Mesenchymal stem cell (in vitro differentiated cells and primary cell): ENCODE measurements at regions not wholly inside any gene's neighbourhood (a gene's known extent, or its start where the extent isn't known, plus 50 kb on each side); places are given as distances from the start of the nearest gene placed in this dataset.

Experiments used
- DNase-seq: peaks from one replicate; pipeline ENCODE4 v3.0.0-alpha.2; 2013
- H2AFZ ChIP-seq: one replicate; pipeline ENCODE4 v1.6.1; 2013; ENCODE audit warnings: low read depth, mild to moderate bottlenecking, control low read depth, inconsistent platforms, low read length, moderate library complexity
- H2AK5ac ChIP-seq: 2 replicates; pipeline ENCODE4 v1.6.1; 2013; ENCODE audit warnings: low read length, moderate library complexity, mild to moderate bottlenecking, inconsistent platforms; ENCODE audit not compliant: severe bottlenecking
- H2BK120ac ChIP-seq: one replicate; pipeline ENCODE4 v1.6.1; 2013; ENCODE audit warnings: low read depth, mild to moderate bottlenecking, inconsistent platforms, low read length, moderate library complexity
- H2BK12ac ChIP-seq, 2 experiments: one replicate each; pipeline ENCODE4 v1.6.1; 2013; ENCODE audit warnings: inconsistent platforms in 2 of 2, low read length in 2 of 2, mild to moderate bottlenecking in 2 of 2, moderate library complexity in 2 of 2, control low read depth in 1 of 2
- H2BK15ac ChIP-seq: one replicate; pipeline ENCODE4 v1.6.1; 2013; ENCODE audit warnings: mild to moderate bottlenecking, low read depth, inconsistent platforms; ENCODE audit not compliant: poor library complexity, severe bottlenecking
- H2BK5ac ChIP-seq: 2 replicates; pipeline ENCODE4 v1.6.1; 2013; ENCODE audit warnings: low read depth, mild to moderate bottlenecking, low read length, control low read depth, inconsistent platforms; ENCODE audit not compliant: poor library complexity, severe bottlenecking
- H3K14ac ChIP-seq, 2 experiments: one replicate each; pipeline ENCODE4 v1.6.1; 2013; ENCODE audit warnings: inconsistent platforms in 2 of 2, low read length in 2 of 2, control low read depth in 1 of 2, mild to moderate bottlenecking in 1 of 2, moderate library complexity in 1 of 2
- H3K18ac ChIP-seq, 2 experiments: one replicate each; pipeline ENCODE4 v1.6.1; 2013; ENCODE audit warnings: inconsistent platforms in 2 of 2, low read length in 2 of 2, control low read depth in 1 of 2, low read depth in 1 of 2, mild to moderate bottlenecking in 1 of 2
- H3K23ac ChIP-seq, 2 experiments: one replicate each; pipeline ENCODE4 v1.6.1; 2013; ENCODE audit warnings: inconsistent platforms in 2 of 2, low read length in 2 of 2, mild to moderate bottlenecking in 2 of 2, moderate library complexity in 2 of 2, control low read depth in 1 of 2
- H3K27ac ChIP-seq: 2 replicates; pipeline ENCODE4 v1.5.1; 2013; ENCODE audit warnings: mild to moderate bottlenecking, moderate library complexity, low read length, control low read depth, inconsistent platforms; ENCODE audit not compliant: poor library complexity, severe bottlenecking
- H3K27me3 ChIP-seq, 2 experiments: 2 replicates each; pipeline versions ENCODE4 v1.6.1 to v1.7.0; 2013; ENCODE audit warnings: low read length in 2 of 2, mild to moderate bottlenecking in 2 of 2, moderate library complexity in 2 of 2, control low read depth in 1 of 2, inconsistent platforms in 1 of 2; ENCODE audit not compliant: control insufficient read depth in 1 of 2, insufficient read depth in 1 of 2
- H3K36me3 ChIP-seq, 2 experiments: 2 replicates each; pipeline versions ENCODE4 v1.6.1 to v1.7.0; 2013; ENCODE audit warnings: low read length in 2 of 2, control low read depth in 1 of 2, inconsistent platforms in 1 of 2, low read depth in 1 of 2, mild to moderate bottlenecking in 1 of 2; ENCODE audit not compliant: insufficient read depth in 2 of 2, control insufficient read depth in 1 of 2
- H3K4ac ChIP-seq, 2 experiments: one replicate each; pipeline ENCODE4 v1.6.1; 2013; ENCODE audit warnings: inconsistent platforms in 2 of 2, low read length in 2 of 2, mild to moderate bottlenecking in 2 of 2, moderate library complexity in 2 of 2, control low read depth in 1 of 2, low read depth in 1 of 2
- H3K4me1 ChIP-seq: 2 replicates; pipeline ENCODE4 v1.6.1; 2013; ENCODE audit warnings: low read depth, low read length, control low read depth; ENCODE audit not compliant: control insufficient read depth, insufficient read depth
- H3K4me2 ChIP-seq: 2 replicates; pipeline ENCODE4 v1.6.1; 2013; ENCODE audit warnings: low read length, mild to moderate bottlenecking, inconsistent platforms; ENCODE audit not compliant: poor library complexity, severe bottlenecking
- H3K4me3 ChIP-seq, 2 experiments: 2 replicates each; pipeline versions ENCODE4 v1.5.1 to v1.7.0; 2013; ENCODE audit warnings: low read length in 2 of 2, mild to moderate bottlenecking in 2 of 2, control low read depth in 1 of 2, low read depth in 1 of 2; ENCODE audit not compliant: insufficient read depth in 1 of 2
- H3K79me1 ChIP-seq: replicated peaks from 2 replicates; pipeline ENCODE4 v1.6.1; 2013; ENCODE audit warnings: mild to moderate bottlenecking, control low read depth, low read length, inconsistent platforms; ENCODE audit not compliant: poor library complexity, severe bottlenecking
- H3K9ac ChIP-seq: 2 replicates; pipeline ENCODE4 v1.7.0; 2013; ENCODE audit warnings: mild to moderate bottlenecking, low read length, moderate library complexity
- H3K9me3 ChIP-seq: 2 replicates; pipeline ENCODE4 v1.7.0; 2013; ENCODE audit warnings: mild to moderate bottlenecking, low read length; ENCODE audit not compliant: control insufficient read depth
- H4K8ac ChIP-seq: one replicate; pipeline ENCODE4 v1.6.1; 2013; ENCODE audit warnings: inconsistent platforms, mild to moderate bottlenecking, low read length, moderate library complexity
- H4K91ac ChIP-seq: one replicate; pipeline ENCODE4 v1.6.1; 2013; ENCODE audit warnings: mild to moderate bottlenecking, low read length, inconsistent platforms
- WGBS: methylation state at CpG from one replicate; pipeline ENCODE4 v1.1.7; 2013; ENCODE audit warnings: mixed read lengths; 5-methylcytosine and 5-hydroxymethylcytosine counted together

DNA sequence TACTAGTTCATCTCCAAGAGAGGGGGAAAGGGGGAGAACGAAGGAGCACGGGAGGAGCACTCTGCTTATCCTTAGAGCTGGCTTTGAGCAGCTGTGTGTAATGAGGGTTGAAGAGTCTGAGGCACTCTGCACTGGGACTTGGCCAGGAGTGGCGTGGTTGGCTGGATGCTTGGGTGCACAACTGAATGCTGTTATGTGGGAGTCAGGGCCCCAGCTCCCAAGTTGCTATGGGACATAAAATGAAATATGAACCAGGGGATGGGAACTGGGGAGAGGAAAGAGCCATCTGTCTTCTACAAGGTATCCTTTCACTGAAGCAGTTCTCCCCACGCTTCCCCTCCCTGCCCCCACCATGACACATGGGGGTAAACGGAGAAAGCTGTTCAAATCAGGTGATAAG lies 105.9 kb upstream of the ANKFN1 start:
- Histone ChIP-seq H3K4me2 (no peak overlapping the region), H3K9me3 (no peaks in the 10 kb centered on the region), H3K23ac (no peak overlapping the region), H3K27ac (no peak overlapping the region), H2AFZ (no peak overlapping the region), H3K27me3 (peaks cover 0 to 7% of the 10 kb centered on the region in 2 experiments), H3K36me3 (no peaks in the 10 kb centered on the region), H3K9ac (no peak overlapping the region), H2BK15ac (no peak overlapping the region), H2BK5ac (no peak overlapping the region), H3K4me3 (no peak overlapping the region), H3K14ac (no peak overlapping the region), H3K4ac (no peak overlapping the region), H4K8ac (no peak overlapping the region), H3K79me1 (no peaks in the 10 kb centered on the region), H2AK5ac (no peak overlapping the region), H4K91ac (no peak overlapping the region), H2BK12ac (no peak overlapping the region), H3K4me1 (no peaks in the 10 kb centered on the region), H2BK120ac (no peak overlapping the region), H3K18ac (no peak overlapping the region)
- no peak for DNase-seq
- WGBS: 48% methylated on average over 5 of the region's 5 CpGs

DNA sequence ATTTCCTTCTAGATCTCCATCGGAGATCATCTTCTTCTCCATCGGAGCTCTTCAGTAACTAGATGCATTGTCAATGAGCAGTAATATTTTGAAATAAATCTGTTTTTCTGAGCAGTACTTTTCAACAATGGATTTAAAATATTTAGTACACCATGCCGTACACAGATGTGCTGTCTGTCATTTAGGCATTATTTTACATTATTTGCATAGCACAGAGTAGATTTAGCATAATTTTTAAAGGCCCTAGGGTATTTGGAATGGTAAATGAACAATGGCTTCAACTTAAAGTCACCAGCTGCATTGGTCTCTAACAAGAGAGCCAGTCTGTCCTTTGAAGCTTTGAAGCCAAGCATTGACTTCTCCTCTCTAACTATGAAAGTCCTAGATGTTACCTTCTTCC lies 95.4 kb upstream of the ANKFN1 start:
- H3K23ac ChIP-seq: no peak overlapping the region
- H2BK120ac ChIP-seq: no peak overlapping the region
- H2BK15ac ChIP-seq: no peak overlapping the region
- no peak overlapping the region for H3K27ac ChIP-seq
- H3K9me3 ChIP-seq: peaks cover 8% of the 10 kb centered on the region
- no peaks in the 10 kb centered on the region for H3K36me3 ChIP-seq
- no peak overlapping the region for H2AFZ ChIP-seq
- WGBS: no CpG with 5 or more reads among the region's 3 CpGs
- H3K9ac ChIP-seq: no peak overlapping the region
- H3K4me2 ChIP-seq: no peak overlapping the region
- H3K14ac ChIP-seq: no peak overlapping the region
- no peak overlapping the region for H3K4ac ChIP-seq
- H3K18ac ChIP-seq: no peak overlapping the region
- no peaks in the 10 kb centered on the region for H3K27me3 ChIP-seq
- no peak overlapping the region for H4K8ac ChIP-seq
- no peak overlapping the region for H3K4me3 ChIP-seq
- H2AK5ac ChIP-seq: no peak overlapping the region
- no peak overlapping the region for H2BK12ac ChIP-seq
- no peak overlapping the region for H4K91ac ChIP-seq
- no peak overlapping the region for H2BK5ac ChIP-seq
- H3K4me1 ChIP-seq: no peaks in the 10 kb centered on the region
- no peak for DNase-seq
- no peaks in the 10 kb centered on the region for H3K79me1 ChIP-seq

- 61% methylated on average over 7 of the region's 7 CpGs for WGBS
- no peak overlapping the region for H2BK120ac ChIP-seq
- H4K8ac ChIP-seq: no peak overlapping the region
- no peak overlapping the region for H3K27ac ChIP-seq
- peaks cover 17% of the 10 kb centered on the region for H3K9me3 ChIP-seq
- H4K91ac ChIP-seq: no peak overlapping the region
- H3K27me3 ChIP-seq: no peaks in the 10 kb centered on the region
- no peaks in the 10 kb centered on the region for H3K4me1 ChIP-seq
- no peaks in the 10 kb centered on the region for H3K36me3 ChIP-seq
- H2BK15ac ChIP-seq: no peak overlapping the region
- no peak overlapping the region for H3K9ac ChIP-seq
- no peak overlapping the region for H2BK12ac ChIP-seq
- H3K4ac ChIP-seq: no peak overlapping the region
- H2AK5ac ChIP-seq: no peak overlapping the region
- no peak overlapping the region for H2BK5ac ChIP-seq
- DNase-seq: no peak
- H3K4me2 ChIP-seq: no peak overlapping the region
- H3K79me1 ChIP-seq: no peaks in the 10 kb centered on the region
- no peak overlapping the region for H3K23ac ChIP-seq
- H2AFZ ChIP-seq: no peak overlapping the region
- H3K4me3 ChIP-seq: no peak overlapping the region
- H3K18ac ChIP-seq: no peak overlapping the region
- no peak overlapping the region for H3K14ac ChIP-seq
These were observed 88.8 kb upstream of the ANKFN1 start for GRCh38 chr17:56064506-56064905.

GRCh38 chr17:56074361-56074890 lies 78.8 kb upstream of the ANKFN1 start:
- Histone ChIP-seq H3K9me3 (no peaks in the 10 kb centered on the region), H3K9ac (no peak overlapping the region), H3K4ac (no peak overlapping the region), H2AK5ac (no peak overlapping the region), H3K36me3 (no peaks in the 10 kb centered on the region), H2BK5ac (no peak overlapping the region), H2BK120ac (no peak overlapping the region), H4K91ac (no peak overlapping the region), H3K23ac (no peak overlapping the region), H3K14ac (no peak overlapping the region), H3K79me1 (no peaks in the 10 kb centered on the region), H2AFZ (no peak overlapping the region), H4K8ac (no peak overlapping the region), H2BK12ac (no peak overlapping the region), H3K4me3 (no peak overlapping the region), H3K27ac (no peak overlapping the region), H3K4me2 (no peak overlapping the region), H2BK15ac (no peak overlapping the region), H3K27me3 (no peaks in the 10 kb centered on the region), H3K18ac (no peak overlapping the region), H3K4me1 (no peaks in the 10 kb centered on the region)
- WGBS: 63% methylated on average over 6 of the region's 6 CpGs
- DNase-seq: no peak
